HepG2 (cell line): ENCODE measurements at regions not wholly inside any gene's neighbourhood (a gene's known extent, or its start where the extent isn't known, plus 50 kb on each side); places are given as distances from the start of the nearest gene placed in this dataset.

Experiments
- AKNA ChIP-seq: sonication (generic); formaldehyde crosslinking; IDR thresholded peaks from 2 replicates; pipeline ENCODE4 v1.4.0; 2020; ENCODE audit warnings: missing genetic modification reagents, borderline replicate concordance
- DDIT3 ChIP-seq: sonication (generic); formaldehyde crosslinking; IDR thresholded peaks from 2 replicates; pipeline ENCODE4 v1.4.0; 2020; ENCODE audit warnings: mild to moderate bottlenecking, missing genetic modification reagents
- E2F1 ChIP-seq: sonication (generic); formaldehyde crosslinking; IDR thresholded peaks from 2 replicates; pipeline ENCODE4 v1.5.0; 2020; ENCODE audit warnings: missing genetic modification reagents
- HMGXB3 ChIP-seq: sonication (generic); formaldehyde crosslinking; IDR thresholded peaks from 2 replicates; pipeline ENCODE4 v1.4.0; 2020; ENCODE audit warnings: missing genetic modification reagents, borderline replicate concordance
- HNRNPLL ChIP-seq: fragments of 200-400 bp; formaldehyde crosslinking; IDR thresholded peaks from 2 replicates; pipeline ENCODE4 v1.6.1; 2017; ENCODE audit warnings: mild to moderate bottlenecking, low read depth, low read length; ENCODE audit not compliant: poor library complexity, severe bottlenecking
- KLF15 ChIP-seq: sonication (generic); formaldehyde crosslinking; IDR thresholded peaks from 2 replicates; pipeline ENCODE4 v1.8.1; 2023; ENCODE audit warnings: borderline replicate concordance, mild to moderate bottlenecking, inconsistent platforms, missing genetic modification reagents, mixed read lengths
- MBD4 ChIP-seq: IDR thresholded peaks from 2 replicates; pipeline ENCODE4 v1.6.1; 2012; ENCODE audit warnings: low read length, inconsistent platforms, borderline replicate concordance
- NR1H2 ChIP-seq: sonication (generic); formaldehyde crosslinking; IDR thresholded peaks from 2 replicates; pipeline ENCODE4 v1.8.1; 2022; ENCODE audit warnings: low read depth, missing genetic modification reagents, borderline replicate concordance
- RCOR2 ChIP-seq: IDR thresholded peaks from 2 replicates; pipeline ENCODE4 v1.6.1; 2016; ENCODE audit warnings: missing biosample characterization, missing genetic modification reagents
- RFX3 ChIP-seq: IDR thresholded peaks from 2 replicates; pipeline ENCODE4 v1.6.1; 2016; ENCODE audit warnings: missing biosample characterization, missing genetic modification reagents
- SIX1 ChIP-seq: sonication (generic); formaldehyde crosslinking; IDR thresholded peaks from 2 replicates; pipeline ENCODE4 v1.4.0; 2020; ENCODE audit warnings: missing genetic modification reagents, borderline replicate concordance
- TCF12 ChIP-seq, 2 experiments: fragments of 450-650 bp in 1 of 2; sonication (generic) in 1 of 2; formaldehyde crosslinking in 1 of 2; IDR thresholded peaks; 2 replicates each; pipeline versions ENCODE4 v1.6.1 to v1.8.0; 2017 to 2022; ENCODE audit warnings: antibody characterized with exemption in 1 of 2, mild to moderate bottlenecking in 1 of 2, missing genetic modification reagents in 1 of 2, moderate library complexity in 1 of 2
- ZBTB3 ChIP-seq: sonication (generic); formaldehyde crosslinking; IDR thresholded peaks from 2 replicates; pipeline ENCODE4 v1.4.0; 2020; ENCODE audit warnings: low read depth, mild to moderate bottlenecking, moderate library complexity, missing genetic modification reagents, borderline replicate concordance
- ZBTB37 ChIP-seq: sonication (generic); formaldehyde crosslinking; IDR thresholded peaks from 2 replicates; pipeline ENCODE4 v1.4.0; 2020; ENCODE audit warnings: mild to moderate bottlenecking, missing genetic modification reagents
- ZBTB7A ChIP-seq: sonication (generic); formaldehyde crosslinking; IDR thresholded peaks from 2 replicates; pipeline ENCODE4 v1.8.0; 2022; ENCODE audit warnings: mild to moderate bottlenecking, missing genetic modification reagents
- ZNF136 ChIP-seq: sonication (generic); formaldehyde crosslinking; IDR thresholded peaks from 2 replicates; pipeline ENCODE4 v1.8.1; 2022; ENCODE audit warnings: low read depth, mild to moderate bottlenecking, moderate library complexity, missing genetic modification reagents

- TF ChIP-seq KLF15 (CRISPR knock-in tag): no peak
- no peak for TF ChIP-seq NR1H2 (CRISPR knock-in tag)
- TF ChIP-seq HNRNPLL: no peak
- TF ChIP-seq TCF12 (IDR thresholded peaks at IDR 0.05): no peak
- TF ChIP-seq TCF12 (CRISPR knock-in tag; IDR thresholded peaks at IDR 0.05): no peak
- no peak for TF ChIP-seq MBD4
- TF ChIP-seq RCOR2 (CRISPR knock-in tag): no peak
- no peak for TF ChIP-seq ZBTB37 (CRISPR knock-in tag)
- TF ChIP-seq E2F1 (CRISPR knock-in tag): no peak
- TF ChIP-seq ZBTB3 (CRISPR knock-in tag): no peak
- no peak for TF ChIP-seq DDIT3 (CRISPR knock-in tag)
- TF ChIP-seq HMGXB3 (CRISPR knock-in tag): no peak
- TF ChIP-seq ZBTB7A (CRISPR knock-in tag): 0 out of 2 replicates have a peak, but pooled peaks have one; percentile 65
- no peak for TF ChIP-seq AKNA (CRISPR knock-in tag)
- no peak for TF ChIP-seq ZNF136 (CRISPR knock-in tag)
- TF ChIP-seq RFX3 (CRISPR knock-in tag): no peak
- no peak for TF ChIP-seq SIX1 (CRISPR knock-in tag)
These were observed 130.8 kb downstream of the FOXI3 start (continued) for GRCh38 chr2:88321449-88322248.
